HG03095 (cell line): ENCODE measurements at regions not wholly inside any gene's neighbourhood (a gene's known extent, or its start where the extent isn't known, plus 50 kb on each side); places are given as distances from the start of the nearest gene placed in this dataset.

ENCODE experiments used
- ATAC-seq: cut with Tn5 transposase; IDR thresholded peaks from one replicate; pipeline ENCODE4 v1.9.1; 2021; ENCODE audit warnings: moderate library complexity; ENCODE audit not compliant: unreplicated experiment

- no peak for ATAC-seq
Measured at GRCh38 chr12:90899456-90900182, 55.4 kb downstream of the CCER1 start.

GRCh38 chr12:90897986-90898385, 57.0 kb downstream of the CCER1 start:
- no peak for ATAC-seq

- no peak for ATAC-seq
Measured at GRCh38 chr12:90897316-90897715, 57.7 kb downstream of the CCER1 start.

GRCh38 chr12:90896821-90897220, 58.2 kb downstream of the CCER1 start:
- ATAC-seq = no peak

DNA sequence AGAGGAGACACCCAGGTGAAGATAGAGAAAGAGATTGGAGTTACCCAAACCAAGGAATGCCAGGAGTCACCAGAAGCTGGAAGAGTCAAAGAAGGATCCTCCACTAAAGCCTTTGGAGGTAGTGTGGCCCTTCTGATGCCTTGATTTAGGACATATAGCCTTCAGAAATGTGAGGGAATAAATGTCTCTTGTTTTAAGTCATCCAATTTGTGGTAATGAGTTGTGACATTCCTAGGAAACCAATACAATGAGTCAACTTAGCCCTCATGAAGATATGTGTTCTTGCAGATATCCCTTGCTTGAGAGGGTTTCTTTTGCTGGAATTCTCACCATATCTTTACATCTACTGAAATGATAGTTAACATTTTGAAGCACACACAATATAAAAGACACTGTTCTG, 58.8 kb downstream of the CCER1 start:
- ATAC-seq = no peak

DNA sequence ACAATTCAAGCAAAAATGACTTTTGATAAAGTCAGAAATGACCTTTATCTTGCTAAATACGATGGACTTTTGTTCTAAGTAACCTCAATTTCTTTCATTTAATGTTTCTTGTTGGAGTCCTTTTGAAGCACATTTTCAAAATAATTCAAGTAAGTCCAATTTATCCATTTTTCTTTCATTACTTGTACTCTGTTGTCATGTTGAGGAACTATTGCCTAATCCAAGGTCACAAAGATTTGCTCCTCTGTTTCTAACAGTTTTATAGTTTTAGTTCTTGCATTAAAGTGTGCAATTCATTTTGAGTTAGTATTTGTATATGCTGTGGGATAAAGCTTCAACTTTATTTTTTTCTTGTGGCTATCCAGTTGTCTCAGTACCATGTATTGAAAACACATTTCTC, 66.7 kb downstream of the CCER1 start:
- no peak for ATAC-seq

DNA sequence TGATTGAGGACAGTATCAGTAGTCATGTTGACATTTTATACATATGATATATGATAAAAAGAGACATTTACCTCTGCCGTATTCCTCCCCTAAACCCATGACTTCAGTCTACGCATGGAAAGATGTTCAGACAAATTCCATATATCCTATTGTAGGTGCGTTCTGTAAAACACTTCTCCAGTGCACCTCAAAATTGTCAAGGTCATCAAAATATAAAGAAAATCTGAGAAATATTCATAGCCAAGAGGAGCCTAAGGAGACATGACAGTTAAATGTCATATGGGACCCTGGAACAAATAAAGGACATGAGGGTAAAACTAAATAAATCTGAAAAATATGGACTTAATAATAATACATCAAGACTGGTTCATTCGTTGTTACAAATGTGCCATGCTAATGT, 71.5 kb downstream of the CCER1 start:
- ATAC-seq = no peak

DNA sequence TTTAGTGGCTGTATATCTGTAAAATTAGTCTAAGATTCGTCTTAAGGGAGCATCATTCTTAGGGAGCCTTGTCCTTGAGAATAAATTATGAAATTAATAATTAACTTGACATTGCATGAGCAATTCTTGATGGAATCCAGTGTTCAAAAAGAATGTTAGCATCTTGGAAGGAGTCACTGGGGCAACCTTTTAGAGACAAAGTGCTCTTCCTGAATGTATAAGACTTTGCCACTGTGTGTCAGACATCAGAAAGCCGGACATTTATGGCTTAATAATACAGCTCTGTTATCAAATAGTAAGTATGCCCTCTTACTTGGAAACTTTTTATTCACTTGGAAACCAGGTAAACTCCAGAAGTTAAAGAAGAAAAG, 83.3 kb downstream of the CCER1 start:
- no peak for ATAC-seq

DNA sequence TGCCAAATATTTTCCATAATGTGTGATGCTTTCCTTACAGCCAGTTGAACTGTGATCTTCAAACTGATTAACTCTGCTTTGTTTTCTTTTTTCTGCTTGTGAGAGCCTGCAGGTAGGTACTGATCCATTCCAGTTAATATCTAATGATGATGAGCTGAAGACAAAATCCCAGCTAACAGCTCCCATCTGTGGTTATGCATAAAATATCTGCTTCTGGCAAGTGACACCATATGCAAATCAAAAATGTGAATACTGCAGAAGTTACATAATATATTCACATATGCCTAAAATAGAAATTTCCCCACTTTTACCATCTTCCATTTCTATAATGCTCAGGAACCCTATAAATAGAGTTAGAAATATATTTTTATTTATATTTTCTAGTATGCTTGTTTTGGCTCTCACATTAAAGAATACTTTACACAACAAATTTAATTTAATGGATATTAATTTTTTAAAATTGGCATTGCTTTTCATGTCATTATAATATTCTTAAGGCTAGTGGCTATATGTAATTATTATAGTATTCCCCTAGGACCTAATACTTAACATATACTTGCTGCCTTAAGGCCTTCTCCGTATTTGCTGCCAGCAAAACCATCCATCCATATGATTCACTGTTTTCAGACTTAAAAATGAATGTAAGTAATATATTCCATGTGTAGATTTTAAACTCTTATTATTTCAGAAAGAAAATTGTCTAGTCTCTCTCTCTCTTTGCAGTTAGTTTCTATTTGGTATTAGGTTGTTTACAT, 83.8 kb downstream of the CCER1 start:
- ATAC-seq = no peak

DNA sequence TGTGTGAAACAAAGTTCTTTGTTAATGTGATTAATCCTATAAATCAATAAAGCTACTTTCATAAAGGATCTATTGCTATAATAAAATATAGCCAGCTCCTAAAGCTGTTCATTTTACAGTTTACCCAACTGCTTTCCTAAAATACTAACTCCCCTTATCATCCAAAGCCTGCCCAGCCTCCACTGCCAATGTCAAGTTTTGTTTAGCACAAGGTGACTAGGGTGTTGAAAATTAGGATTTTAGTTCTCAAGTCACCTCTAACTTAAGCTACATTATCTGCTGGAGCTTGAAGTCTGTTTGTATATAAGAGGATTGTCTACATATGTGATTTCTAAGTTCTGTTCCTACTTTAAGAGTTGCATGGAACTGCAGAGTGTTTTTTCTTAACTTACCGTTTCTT, 86.3 kb downstream of the CCER1 start:
- ATAC-seq = no peak

DNA sequence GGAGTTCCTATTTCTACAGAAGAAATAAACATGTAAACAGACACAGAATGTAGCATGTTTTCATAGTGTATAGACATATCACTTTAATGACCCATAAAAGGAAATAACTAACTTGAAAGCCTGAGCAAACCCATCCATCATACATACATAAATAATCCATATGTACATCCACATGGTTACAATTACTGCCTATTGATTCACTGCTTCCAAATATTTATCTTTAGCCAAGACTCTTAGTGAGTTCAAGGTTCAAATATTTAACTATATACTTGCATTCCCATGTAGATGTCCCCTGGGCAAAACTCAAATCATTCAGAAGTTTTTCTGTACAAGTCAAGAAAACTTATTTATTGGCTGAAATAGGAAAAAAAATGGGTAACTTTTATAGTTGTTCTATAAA, 95.4 kb downstream of the CCER1 start:
- ATAC-seq = no peak

- ATAC-seq = no peak
Measured at GRCh38 chr12:90858252-90858651, 96.7 kb downstream of the CCER1 start.

GRCh38 chr12:90855534-90855933, 99.4 kb downstream of the CCER1 start:
- no peak for ATAC-seq

- ATAC-seq = peak; percentile 72
Measured at GRCh38 chr12:90854136-90854689, 100.8 kb downstream of the CCER1 start.

- ATAC-seq = no peak
Measured at GRCh38 chr12:90851800-90852718, 102.9 kb downstream of the CCER1 start.

GRCh38 chr12:90842477-90842876, 112.5 kb downstream of the CCER1 start:
- ATAC-seq = no peak

DNA sequence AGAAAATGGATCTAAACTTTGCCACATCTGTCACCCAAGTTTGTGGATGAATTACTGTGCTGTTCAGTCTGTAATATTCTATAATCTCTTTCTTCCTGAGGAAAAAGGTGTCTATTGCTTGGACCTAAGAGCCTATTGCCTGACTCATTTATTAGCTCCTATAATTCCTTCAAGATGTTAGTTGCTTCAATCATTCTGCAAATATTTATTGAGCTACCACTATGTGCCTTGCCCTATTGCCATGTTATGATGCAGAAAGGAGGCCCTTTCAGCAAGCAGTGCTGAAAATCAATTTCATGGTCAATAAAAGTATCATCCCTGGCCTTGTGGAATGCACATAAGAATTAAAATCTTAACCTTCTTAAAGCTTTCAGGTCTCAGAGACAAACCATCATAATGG, 113.6 kb downstream of the CCER1 start:
- no peak for ATAC-seq

DNA sequence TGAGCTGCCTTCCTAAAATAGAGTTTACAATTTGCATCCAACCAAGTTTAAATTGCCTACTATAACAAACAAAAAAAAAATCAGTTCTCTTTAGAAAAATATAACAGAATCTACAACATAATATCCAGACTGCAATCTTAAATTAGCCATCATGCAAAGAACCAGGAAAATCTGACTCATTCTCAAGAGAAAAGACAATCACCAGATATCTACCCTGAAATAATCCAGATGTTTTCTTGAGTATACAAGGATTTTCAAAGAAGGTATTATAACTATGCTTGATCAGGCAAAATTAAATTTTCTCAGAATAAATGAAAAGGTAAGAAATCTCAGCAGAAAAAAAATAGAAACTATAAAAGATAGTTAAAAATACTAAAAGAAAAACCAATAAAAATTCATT, 115.6 kb downstream of the CCER1 start:
- no peak for ATAC-seq

DNA sequence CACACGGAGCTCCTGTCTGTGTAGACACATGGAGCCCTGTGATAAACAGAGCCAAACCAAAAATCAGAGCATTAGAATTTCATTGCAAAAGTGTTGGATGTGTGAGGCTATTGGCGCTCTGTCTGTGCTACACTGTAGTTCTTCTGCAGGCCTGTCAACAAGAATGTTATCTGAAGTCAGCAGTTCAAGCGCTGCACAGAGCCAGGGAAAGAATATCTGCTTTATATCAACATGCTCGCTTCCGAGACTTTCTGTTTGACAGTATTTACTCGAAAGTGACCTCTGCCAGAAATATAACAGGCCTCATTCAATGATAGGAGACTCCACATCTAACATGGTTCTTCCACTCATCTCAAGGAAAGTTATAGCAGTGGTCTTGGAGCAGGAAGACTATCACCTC, 118.3 kb downstream of the CCER1 start:
- ATAC-seq = no peak

- ATAC-seq = no peak
Measured at GRCh38 chr12:90833228-90833627, 121.7 kb downstream of the CCER1 start.

DNA sequence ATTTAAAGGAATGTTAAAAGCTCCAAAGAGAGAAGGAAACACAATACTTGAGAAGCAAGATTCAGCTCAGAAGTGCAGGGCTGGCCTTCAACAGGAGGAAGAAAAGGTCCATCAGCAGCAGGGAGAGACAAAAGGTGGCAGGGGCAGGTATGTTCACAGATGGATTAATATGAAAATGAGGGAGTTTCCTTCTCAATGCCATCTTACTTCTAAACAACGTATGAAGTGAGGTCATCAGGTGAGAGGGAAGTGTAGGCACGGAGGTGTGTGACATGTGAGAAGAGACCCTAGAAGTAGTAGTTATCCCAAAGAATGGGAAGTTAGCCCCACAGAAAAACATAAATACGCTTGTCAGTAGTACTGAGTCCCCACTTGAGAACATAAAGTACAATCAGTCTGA, 122.5 kb downstream of the CCER1 start:
- no peak for ATAC-seq
